VCaP (cell line): ENCODE measurements at regions not wholly inside any gene's neighbourhood (a gene's known extent, or its start where the extent isn't known, plus 50 kb on each side); places are given as distances from the start of the nearest gene placed in this dataset.

Experiments
- H3K27ac ChIP-seq: fragments of 450-650 bp; 2 replicates; pipeline ENCODE4 v1.5.1; 2017
- TF ChIP-seq, protein P1 (sequence below): fragments of 450-650 bp; conservative IDR thresholded peaks from 2 replicates; pipeline ENCODE4 v1.5.1; 2017; ENCODE audit warnings: mild to moderate bottlenecking, moderate library complexity

DNA sequence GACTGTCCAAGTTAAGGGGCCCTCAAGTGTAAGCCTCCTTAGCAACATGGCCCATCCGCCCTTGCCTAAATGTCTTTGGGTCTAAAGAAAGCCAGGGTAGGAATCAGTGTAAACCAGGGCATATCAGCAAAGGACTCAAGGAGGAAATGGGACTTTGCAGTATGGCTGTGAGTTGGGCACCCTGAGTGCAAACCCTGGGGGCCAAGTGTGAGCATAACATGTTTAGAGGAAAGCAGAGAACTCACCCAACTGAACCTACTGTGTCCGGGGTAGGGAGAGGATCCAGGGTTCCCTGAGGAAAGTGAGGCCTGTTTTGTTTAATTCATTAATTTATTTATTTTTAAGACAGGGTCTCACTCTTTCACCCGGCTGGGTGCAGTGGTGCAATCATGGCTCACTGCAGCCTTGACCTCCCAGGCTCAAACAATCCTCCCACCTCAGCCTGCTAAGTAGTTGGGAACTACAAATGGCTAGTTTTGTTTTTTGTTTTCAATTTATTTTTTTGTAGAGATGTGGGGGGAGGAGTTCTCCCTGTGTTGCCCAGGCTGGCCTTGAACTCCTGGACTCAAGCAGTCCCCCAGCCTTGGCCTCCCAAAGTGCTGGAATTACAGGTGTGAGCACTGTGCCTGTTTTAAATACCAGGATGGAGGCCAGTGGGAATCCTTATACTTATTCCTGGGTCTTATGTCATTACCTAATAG, 51.0 kb upstream of the ACTR3 start:
- TF ChIP-seq, protein P1, sequence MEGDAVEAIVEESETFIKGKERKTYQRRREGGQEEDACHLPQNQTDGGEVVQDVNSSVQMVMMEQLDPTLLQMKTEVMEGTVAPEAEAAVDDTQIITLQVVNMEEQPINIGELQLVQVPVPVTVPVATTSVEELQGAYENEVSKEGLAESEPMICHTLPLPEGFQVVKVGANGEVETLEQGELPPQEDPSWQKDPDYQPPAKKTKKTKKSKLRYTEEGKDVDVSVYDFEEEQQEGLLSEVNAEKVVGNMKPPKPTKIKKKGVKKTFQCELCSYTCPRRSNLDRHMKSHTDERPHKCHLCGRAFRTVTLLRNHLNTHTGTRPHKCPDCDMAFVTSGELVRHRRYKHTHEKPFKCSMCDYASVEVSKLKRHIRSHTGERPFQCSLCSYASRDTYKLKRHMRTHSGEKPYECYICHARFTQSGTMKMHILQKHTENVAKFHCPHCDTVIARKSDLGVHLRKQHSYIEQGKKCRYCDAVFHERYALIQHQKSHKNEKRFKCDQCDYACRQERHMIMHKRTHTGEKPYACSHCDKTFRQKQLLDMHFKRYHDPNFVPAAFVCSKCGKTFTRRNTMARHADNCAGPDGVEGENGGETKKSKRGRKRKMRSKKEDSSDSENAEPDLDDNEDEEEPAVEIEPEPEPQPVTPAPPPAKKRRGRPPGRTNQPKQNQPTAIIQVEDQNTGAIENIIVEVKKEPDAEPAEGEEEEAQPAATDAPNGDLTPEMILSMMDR: no peak

DNA sequence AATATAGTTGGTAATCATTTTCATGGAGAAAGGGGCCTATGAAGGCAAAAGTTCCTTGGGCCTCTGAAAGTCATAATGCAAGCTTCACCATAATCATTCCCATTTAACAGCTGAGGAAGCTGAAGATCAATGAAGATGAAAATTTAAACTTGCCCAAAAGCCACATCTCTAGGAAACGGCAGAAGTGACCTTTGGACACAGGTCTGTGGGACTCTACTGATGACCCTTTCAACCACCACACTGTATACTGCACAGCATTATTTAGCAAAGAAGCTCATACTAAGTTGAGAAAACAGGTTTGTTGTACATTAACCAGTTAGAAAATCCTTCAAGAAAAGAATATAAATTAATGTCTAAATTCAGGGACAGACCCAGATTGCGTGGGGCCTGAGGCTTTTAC, 51.6 kb upstream of the ACTR3 start:
- H3K27ac ChIP-seq: no peak overlapping the region
- TF ChIP-seq, protein P1: no peak

More for the DNA sequence above, 51.0 kb upstream of the ACTR3 start:
- no peak overlapping the region for H3K27ac ChIP-seq

DNA sequence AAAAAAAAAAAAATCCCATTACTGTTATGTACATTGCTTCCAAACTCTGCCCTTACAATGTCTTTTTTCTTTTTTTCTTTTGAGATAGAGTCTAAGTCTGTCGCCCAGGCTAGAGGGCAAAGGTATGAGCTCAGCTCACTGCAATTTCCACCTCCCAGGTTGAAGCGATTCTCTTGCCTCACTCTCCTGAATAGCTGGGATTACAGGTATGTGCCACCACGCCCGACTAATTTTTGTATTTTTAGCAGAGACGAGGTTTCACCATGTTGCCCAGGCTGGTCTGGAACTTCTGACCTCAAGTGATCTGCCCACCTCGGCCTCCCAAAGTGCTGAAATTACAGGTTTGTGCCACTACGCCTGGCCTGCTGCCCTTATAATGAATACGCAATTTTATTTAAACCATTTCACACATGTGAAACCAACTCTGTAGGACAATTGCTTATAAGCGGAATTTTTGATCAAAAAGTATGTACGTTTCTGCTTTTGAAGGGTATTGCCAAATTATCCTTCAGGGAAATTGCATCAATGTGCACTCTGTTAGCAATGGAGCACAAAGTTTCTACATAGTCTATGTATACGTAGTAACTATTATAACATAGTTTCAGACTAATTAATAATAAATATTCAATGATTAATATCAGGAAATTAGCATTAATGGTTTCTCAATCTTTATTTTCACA, 55.7 kb upstream of the ACTR3 start:
- TF ChIP-seq, protein P1: no peak
- H3K27ac ChIP-seq: no peak overlapping the region

DNA sequence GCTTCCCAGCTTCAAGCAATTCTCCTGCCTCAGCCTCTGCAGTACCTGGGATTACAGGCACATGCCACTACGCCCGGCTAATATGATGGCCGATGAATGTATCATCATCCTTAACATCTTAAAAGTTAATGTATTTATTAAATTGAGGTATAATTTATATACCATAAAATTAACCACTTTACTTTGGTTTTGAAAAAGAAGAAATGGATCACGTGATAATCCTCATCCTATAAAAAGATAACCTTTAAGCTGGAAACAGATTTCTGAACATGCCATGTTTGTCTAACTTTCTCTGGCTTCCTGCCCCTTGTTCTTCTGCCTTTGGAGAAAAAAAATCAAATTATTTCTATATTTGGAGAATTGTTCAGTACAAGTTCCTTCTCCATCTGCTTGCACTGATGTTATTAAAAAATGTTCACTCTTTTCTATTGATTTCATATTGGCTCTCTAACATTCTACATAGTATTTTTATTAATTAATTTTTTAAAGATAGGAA, 57.0 kb upstream of the ACTR3 start:
- TF ChIP-seq, protein P1: no peak
- no peak overlapping the region for H3K27ac ChIP-seq

DNA sequence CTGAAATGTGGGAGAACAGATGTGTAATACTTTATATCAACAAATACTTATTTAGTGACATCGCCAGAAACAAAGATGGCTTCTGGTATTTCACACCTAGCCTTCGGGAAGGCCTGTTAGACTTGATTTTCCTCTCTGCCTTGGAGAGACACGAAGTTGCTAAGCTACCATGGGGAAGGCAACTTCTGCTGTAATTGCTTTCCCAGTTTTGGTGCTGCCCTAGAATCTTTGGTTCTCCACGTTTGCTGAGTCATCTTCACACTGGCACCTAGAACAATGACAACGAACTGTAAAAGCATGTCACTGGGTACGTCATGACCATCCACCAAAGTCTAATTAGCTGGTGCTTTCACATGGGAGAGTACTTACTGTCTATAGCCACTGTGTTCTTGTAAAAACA, 58.7 kb upstream of the ACTR3 start:
- TF ChIP-seq, protein P1: no peak
- peak overlapping the region; percentile 56 for H3K27ac ChIP-seq

DNA sequence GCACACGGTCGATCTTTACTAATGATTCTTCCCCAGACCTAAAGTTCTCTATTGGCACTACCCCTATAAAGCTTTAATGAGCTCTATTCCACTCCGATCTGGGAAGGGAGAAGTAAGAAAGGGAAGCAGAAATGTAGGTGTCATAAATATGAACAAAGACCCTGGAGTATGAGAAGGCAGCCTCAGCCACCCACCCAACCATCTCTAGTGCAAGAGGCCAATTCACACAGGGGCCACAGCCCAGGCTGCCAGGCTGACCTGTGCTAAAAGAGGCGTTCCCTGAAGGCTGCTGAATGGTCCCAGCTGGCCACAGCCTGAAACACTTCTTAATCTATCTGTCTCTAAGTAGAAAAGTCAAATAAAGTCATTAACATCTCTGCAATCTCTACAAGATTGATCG, 60.1 kb upstream of the ACTR3 start:
- no peak overlapping the region for H3K27ac ChIP-seq
- TF ChIP-seq, protein P1: no peak

DNA sequence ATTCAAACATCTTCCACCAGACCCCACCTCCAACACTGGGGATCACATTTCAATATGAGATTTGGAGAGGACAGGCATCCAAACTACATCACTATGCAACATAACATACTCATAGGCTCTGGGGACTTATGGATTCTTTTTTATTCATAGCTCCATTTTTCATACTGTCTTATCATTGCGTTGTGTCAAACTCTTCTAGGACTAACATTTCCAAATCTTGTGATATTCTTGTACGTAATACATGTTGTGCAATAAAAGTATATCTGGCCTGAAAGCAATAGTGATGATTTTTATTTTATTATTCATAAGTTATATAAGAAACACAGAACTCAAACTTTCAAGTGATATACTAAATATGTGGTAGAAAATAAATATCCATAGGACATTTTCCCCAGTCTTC, 60.6 kb upstream of the ACTR3 start:
- no peak overlapping the region for H3K27ac ChIP-seq
- TF ChIP-seq, protein P1: no peak
